ENCODE measurements at regions not wholly inside any gene's neighbourhood (a gene's known extent, or its start where the extent isn't known, plus 50 kb on each side); places are given as distances from the start of the nearest gene placed in this dataset.

GRCh38 chr3:68441054-68441453 lies 491.3 kb downstream of the TAFA4 start:
- no peaks in the 10 kb centered on the region for H3K36me3 ChIP-seq
- no peak for TF ChIP-seq CTCF (IDR thresholded peaks at IDR 0.05)
- no peak overlapping the region for H3K27ac ChIP-seq
- H3K4me3 ChIP-seq = no peak overlapping the region
- no peak for ATAC-seq
- no peaks in the 10 kb centered on the region for H3K4me1 ChIP-seq
- intact Hi-C loops (cut with DNase I) = no loop called here
- H3K9me3 ChIP-seq = no peaks in the 10 kb centered on the region
- H3K27me3 ChIP-seq (ENCODE audit: low read depth) = no peaks in the 10 kb centered on the region
- no peak for DNase-seq

GRCh38 chr3:68436619-68437401 lies 495.5 kb downstream of the TAFA4 start:
- DNase-seq (no peak), ATAC-seq (no peak)
- Histone ChIP-seq H3K9me3 (no peaks in the 10 kb centered on the region), H3K4me1 (no peaks in the 10 kb centered on the region), H3K4me3 (no peak overlapping the region), H3K27me3 (ENCODE audit: low read depth) (no peaks in the 10 kb centered on the region), H3K36me3 (no peaks in the 10 kb centered on the region), H3K27ac (no peak overlapping the region)
- TF ChIP-seq CTCF (IDR thresholded peaks at IDR 0.05) = no peak
- intact Hi-C loops (cut with DNase I) = no loop called here

GRCh38 chr3:68428495-68428894 lies 503.9 kb downstream of the TAFA4 start:
- no peaks in the 10 kb centered on the region for H3K4me1 ChIP-seq
- no peak for TF ChIP-seq CTCF (IDR thresholded peaks at IDR 0.05)
- no peaks in the 10 kb centered on the region for H3K9me3 ChIP-seq
- H3K4me3 ChIP-seq = no peak overlapping the region
- intact Hi-C loops (cut with DNase I) = no loop called here
- DNase-seq (no peak), ATAC-seq (no peak)
- H3K27ac ChIP-seq = no peak overlapping the region
- no peaks in the 10 kb centered on the region for H3K36me3 ChIP-seq
- no peaks in the 10 kb centered on the region for H3K27me3 ChIP-seq (ENCODE audit: low read depth)

GRCh38 chr3:68424796-68425460 lies 507.4 kb downstream of the TAFA4 start:
- intact Hi-C loops (cut with DNase I) = no loop called here
- H3K36me3 ChIP-seq = no peaks in the 10 kb centered on the region

GRCh38 chr3:68408626-68409025 lies 523.7 kb downstream of the TAFA4 start:
- no peak for TF ChIP-seq CTCF (IDR thresholded peaks at IDR 0.05)
- no peak overlapping the region for H3K27ac ChIP-seq

More at GRCh38 chr3:68424796-68425460, 507.4 kb downstream of the TAFA4 start:
- no peak overlapping the region for H3K27ac ChIP-seq
- H3K9me3 ChIP-seq = no peaks in the 10 kb centered on the region
- no peaks in the 10 kb centered on the region for H3K27me3 ChIP-seq (ENCODE audit: low read depth)
- H3K4me1 ChIP-seq = no peaks in the 10 kb centered on the region
- TF ChIP-seq CTCF (IDR thresholded peaks at IDR 0.05) = no peak
- no peak for ATAC-seq
- DNase-seq = no peak
- no peak overlapping the region for H3K4me3 ChIP-seq

More at GRCh38 chr3:68408626-68409025, 523.7 kb downstream of the TAFA4 start:
- Histone ChIP-seq H3K36me3 (no peaks in the 10 kb centered on the region), H3K9me3 (no peaks in the 10 kb centered on the region), H3K27me3 (ENCODE audit: low read depth) (no peaks in the 10 kb centered on the region), H3K4me3 (no peak overlapping the region), H3K4me1 (no peaks in the 10 kb centered on the region)
- ATAC-seq (no peak), DNase-seq (no peak)
- intact Hi-C loops (cut with DNase I) = no loop called here

Measured in lower lobe of right lung (tissue), 2 donors.